Activated CD4-positive, CD25-positive, alpha-beta regulatory T cell treated with anti-CD3 and anti-CD28 coated beads, Interleukin-2, amount 50 U/mL, for 24 hours (primary cell): ENCODE measurements at regions not wholly inside any gene's neighbourhood (a gene's known extent, or its start where the extent isn't known, plus 50 kb on each side); places are given as distances from the start of the nearest gene placed in this dataset.
"Not testable (repeated sequence)": the region's sequence is repeated elsewhere in the genome, so short reads cannot be mapped to it uniquely, and the experiment has no call there.

Experiments
- ATAC-seq, 2 donors: fragments of 150-1000 bp; cut with Tn5 transposase; one replicate each; pipeline ENCODE4 v1.10.0; 2021; ENCODE audit warnings: mild to moderate bottlenecking in 1 of 2, moderate library complexity in 1 of 2

GRCh38 chr21:34219334-34220060 is 144.3 kb upstream of the KCNE2 start:
- no peak for ATAC-seq

DNA sequence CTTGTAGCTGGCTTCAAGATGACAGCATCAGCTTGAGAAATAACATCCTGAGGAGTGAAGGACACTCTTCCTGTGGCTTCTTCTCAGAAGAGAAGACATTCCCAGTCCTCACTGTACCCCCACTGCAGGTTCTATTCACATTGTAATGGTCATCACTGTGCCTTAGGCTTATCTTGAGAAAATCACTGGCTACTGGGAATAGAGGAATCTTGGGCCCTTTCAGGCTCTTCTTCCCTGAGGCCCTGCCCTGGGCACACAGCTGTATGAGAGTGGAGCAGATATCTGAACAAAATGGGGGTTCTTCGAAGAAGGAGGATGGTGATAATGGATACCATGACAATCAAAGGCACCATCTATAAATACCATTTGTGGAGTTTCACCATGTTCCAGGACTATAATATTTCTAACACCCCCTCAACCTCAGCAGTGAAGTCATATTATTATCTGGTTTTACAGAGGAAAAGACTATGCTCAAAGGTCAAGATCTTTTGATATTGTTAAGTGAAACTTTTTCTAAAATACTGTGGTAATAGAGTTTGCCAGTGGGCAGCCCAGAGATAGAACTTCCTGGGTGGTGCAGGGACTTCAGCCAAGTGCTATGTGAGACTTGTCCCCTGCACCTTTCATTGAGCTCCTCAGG is 143.1 kb upstream of the KCNE2 start:
- no peak for ATAC-seq

- no peak for ATAC-seq
Measured at GRCh38 chr21:34221331-34222030, 142.3 kb upstream of the KCNE2 start.

GRCh38 chr21:34222031-34222335 is 141.8 kb upstream of the KCNE2 start:
- no peak for ATAC-seq

DNA sequence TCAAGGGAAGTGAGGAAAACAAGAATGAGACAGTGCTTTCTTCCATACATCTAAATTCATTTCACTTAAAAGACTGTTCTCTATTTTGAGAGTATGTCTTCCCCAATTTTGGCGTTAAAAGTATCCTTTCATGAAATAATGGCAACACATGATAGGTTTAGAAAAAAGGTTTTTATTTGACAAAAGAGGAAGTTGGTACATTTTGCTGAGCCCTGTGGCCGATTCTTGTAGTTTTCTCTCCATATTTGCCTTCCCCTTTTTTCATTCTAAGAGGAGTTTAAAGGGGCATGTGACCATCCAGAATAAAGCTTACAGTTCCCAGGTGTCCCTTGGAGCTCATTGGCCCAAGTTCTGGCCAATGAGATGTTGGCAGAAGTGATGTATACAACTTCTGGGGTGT is 140.4 kb upstream of the KCNE2 start:
- ATAC-seq: no peak

- ATAC-seq: no peak
Measured at GRCh38 chr21:34227386-34227852, 136.4 kb upstream of the KCNE2 start.

GRCh38 chr21:34228792-34229191 is 135.0 kb upstream of the KCNE2 start:
- no peak for ATAC-seq

- no peak for ATAC-seq
Measured at GRCh38 chr21:34229353-34229752, 134.5 kb upstream of the KCNE2 start.

DNA sequence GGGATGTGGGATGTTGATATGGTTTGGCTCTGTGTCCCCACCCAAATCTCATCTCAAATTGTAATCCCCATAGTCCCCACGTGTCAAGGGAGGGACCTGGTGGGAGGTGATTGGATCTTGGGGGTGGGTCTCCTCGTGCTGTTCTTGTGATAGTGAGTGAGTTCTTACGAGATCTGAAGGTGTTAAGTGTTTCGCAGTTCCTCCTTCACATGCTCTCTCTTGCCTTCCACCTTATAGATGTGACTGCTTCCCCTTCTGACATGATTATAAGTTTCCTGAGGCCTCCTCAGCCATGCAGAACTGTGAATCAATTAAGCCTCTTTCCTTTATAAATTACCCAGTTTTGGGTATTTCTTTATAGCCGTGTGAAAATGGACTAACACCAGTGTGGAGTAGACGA is 130.1 kb upstream of the KCNE2 start:
- ATAC-seq: not testable (repeated sequence)

DNA sequence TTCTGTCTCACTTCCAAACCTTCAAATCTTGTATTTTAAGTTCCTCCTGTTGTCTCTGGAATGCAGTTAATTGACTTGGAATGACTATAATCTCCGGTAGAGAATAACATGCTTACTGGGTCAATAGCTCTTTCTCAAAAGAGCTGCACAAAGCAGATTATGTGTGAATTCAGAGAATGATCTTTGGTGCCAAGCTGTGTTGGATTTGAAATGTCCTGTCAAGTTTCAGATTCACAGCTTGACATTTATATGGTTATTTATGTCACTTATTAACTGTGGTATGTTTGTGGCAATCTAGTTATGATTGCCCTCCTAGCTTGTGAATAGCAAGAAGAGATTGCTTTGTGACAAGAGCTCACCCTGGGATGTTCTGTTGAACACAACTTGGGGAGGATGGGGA is 128.3 kb upstream of the KCNE2 start:
- no peak for ATAC-seq

GRCh38 chr21:34242973-34243372 is 120.8 kb upstream of the KCNE2 start:
- ATAC-seq: no peak

DNA sequence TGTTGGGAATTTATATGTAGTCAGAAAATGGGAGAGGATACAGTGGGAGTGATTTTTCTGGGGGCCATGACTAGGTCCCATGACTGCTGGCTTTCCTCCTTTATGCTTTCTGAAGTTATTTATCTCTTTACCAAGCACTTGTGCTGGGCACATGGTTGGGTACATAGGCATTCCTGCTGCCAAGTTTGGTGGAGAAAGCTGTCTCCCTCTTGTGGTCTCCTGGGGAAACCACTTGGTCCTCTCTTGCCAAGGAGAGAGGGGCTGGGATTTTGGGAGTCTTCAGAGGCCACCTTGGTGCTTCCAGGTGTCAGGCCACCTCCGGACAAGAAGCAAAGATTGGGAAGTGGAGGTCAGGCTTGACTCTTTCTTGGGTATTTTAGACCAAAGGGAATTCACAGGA is 120.2 kb upstream of the KCNE2 start:
- no peak for ATAC-seq

- no peak for ATAC-seq
Measured at GRCh38 chr21:34252751-34253150, 111.1 kb upstream of the KCNE2 start.

GRCh38 chr21:34255073-34255472 is 108.7 kb upstream of the KCNE2 start:
- ATAC-seq: no peak

DNA sequence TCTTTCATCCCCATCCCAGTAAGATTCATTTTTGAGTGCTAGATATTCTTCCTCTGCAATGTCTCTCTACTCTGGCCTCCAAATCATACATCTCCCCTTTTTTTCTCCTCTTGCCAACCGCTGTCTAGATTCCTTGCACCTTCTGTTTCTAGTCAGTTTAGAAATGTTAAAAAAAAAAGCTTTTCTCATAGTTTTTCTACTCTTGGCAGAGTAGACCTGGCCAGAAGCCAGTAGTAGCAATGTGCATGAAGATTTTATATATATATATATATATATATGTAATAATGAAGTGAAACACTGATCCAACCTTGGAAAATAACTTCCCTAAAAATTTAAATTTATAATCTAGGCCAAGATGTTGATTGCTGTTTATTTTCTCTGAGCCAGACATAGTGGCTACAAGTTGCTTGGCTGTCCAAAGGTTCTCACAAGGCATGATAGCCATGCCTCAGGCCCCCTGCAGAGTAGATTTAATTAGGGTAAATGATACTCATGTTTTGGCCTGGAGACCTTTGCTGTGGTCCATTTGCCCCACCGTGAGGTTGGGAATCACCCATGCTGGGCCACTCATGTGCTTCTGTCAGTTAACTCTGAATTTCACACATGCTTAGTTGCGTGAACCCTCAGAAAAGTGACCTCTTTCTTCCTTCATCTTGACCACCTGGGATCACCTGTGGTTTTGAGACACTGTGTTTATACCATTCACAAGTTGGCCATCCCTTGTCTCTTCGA is 103.4 kb upstream of the KCNE2 start:
- no peak for ATAC-seq

DNA sequence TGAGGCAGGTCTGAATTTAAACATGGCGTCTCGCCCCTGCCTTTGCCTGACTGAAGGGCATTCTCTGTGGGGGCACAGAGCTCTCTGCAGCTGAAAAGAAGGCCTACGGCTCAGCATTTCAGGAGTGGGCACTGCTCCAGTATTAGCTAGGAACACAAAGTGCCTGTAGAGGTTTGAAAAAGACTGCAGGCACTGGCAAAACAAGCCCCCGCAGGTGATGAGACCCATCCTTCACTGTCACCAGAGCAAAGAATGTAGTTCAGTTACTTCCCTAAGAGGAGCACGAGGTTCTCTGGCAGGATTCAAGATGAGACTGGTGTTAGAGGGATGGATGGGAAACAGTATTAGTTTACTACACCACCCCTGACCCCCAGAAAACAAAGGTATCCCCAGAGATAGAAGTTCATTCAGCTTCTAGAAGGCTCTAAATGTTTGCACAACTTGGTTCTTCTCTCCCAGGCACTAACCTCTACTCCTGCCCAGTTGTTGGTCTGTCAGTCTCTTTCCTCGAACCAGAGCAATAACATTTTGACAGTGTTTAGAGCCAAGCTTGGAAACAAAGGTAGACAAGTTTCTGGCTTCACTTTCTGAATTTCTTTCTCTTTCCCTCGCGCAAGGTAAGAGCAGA is 101.9 kb upstream of the KCNE2 start:
- ATAC-seq: no peak

- no peak for ATAC-seq
Measured at GRCh38 chr21:34262469-34262845, 101.3 kb upstream of the KCNE2 start.

DNA sequence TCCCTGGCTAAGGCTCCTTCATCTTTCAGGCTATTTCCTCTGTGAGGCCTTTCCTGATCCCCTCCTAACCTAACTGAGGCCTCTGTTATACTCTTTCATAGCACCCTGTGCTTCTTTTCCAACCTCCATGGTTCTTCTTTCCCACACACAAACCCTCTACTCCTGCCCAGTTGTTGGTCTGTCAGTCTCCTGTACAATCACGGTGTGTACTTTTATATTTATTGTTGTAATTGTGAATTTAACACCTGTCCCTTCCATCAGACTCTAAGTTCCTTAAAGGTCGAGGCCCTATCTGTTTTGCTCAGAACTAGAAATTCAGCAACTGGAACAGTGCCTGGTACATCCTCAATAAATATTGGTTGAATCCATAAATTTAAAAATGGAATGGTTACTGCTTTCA is 100.2 kb upstream of the KCNE2 start:
- no peak for ATAC-seq

DNA sequence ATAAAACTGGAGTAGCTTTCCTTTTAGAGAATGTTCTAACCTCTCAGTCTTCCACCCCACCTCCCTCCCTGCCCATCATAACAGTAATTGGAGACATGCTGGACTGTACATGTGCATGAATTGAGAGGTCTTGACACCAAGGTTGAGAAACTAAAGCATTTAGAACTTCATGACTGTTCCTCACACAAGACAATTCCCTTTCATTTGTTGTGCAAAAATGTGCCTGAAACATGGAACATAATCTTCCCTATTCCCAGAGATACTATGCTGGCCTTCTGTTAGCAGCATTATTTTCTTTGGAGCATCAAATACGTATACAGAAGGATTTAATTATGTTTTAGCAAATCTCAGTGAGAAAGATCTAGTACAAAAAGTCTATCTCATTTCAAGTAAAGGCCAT is 97.5 kb upstream of the KCNE2 start:
- ATAC-seq: no peak

DNA sequence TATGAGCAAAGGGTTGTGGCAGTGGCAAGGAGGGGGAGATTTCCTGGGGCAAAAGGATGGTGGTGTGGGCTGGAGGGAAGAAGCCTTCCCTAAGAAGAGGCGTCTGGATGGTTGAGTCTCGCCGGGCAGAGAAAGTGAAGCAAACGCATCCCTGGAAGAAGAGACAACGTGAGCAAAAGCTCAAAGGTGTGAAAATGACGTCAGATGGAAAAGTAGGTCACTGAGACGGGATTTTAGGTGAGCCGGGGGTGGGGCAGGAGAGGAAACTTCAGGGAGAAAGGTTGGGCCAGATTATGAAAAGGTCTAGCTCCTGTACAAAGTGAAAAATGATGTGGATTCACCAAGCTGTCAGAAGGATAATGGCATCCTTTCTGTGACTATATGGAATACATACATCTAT is 95.3 kb upstream of the KCNE2 start:
- no peak for ATAC-seq

DNA sequence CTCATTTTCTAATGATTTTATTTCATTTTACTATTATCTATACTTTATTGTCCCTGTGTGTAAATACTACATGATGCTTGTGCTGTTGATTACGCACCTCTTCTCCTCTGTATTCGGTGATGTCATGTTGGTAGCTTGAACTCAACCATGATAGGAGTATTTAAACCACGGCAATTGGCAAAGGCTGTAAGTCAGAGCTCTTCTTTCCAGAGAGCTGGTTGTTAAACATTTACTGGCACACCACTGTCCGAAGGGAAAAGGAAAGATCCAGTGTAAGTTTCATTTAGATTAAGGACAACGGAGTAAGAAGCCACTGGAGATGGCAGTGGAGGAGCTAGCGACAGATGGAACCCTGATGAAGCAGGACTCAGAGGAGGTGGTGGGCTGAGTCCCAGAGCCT is 93.4 kb upstream of the KCNE2 start:
- no peak for ATAC-seq

- no peak for ATAC-seq
Measured at GRCh38 chr21:34271189-34271851, 92.5 kb upstream of the KCNE2 start.

DNA sequence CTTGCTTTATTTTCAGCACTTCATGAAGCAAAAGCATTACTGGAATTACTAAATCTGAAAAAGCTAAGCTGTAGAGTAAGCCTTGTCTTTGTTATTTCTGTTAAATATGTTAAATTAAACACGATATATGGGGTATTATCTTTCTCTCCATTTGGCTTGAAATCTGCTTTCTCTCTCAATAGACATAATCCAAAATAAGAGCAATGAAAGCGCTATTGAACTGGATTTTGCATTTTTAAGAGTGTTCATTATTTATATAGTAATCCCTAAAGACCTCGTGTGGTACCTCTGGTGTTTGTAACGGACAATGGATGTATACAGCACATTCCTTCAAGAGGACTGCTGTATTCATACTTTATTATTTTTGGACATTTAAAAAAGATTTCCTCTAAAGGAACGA is 91.5 kb upstream of the KCNE2 start:
- no peak for ATAC-seq
